IMR-90 (cell line): ENCODE measurements at regions not wholly inside any gene's neighbourhood (a gene's known extent, or its start where the extent isn't known, plus 50 kb on each side); places are given as distances from the start of the nearest gene placed in this dataset.

Experiments used
- ATAC-seq: fragments of 200-7000 bp; cut with Tn5 transposase; 2 replicates; pipeline ENCODE4 v1.9.1; 2020; ENCODE audit warnings: low read depth, mild to moderate bottlenecking, moderate library complexity
- BruUV-seq: library from RNA; stranded (reverse); fragments of 400-500 nt; replicated peaks from 2 replicates; lab custom pipeline; 2021; lab: Mats Ljungman, UMichigan
- CTCF ChIA-PET: fragments of 300-600 bp; formaldehyde crosslinking; extraction: SDS; loops from one replicate; lab custom pipeline; 2021; ENCODE audit warnings: antibody characterized with exemption; lab: Yijun Ruan, JAX
- POLR2A ChIA-PET: fragments of 300-600 bp; sonication (Branson Sonifier 250); formaldehyde crosslinking; loops from one replicate; lab custom pipeline; 2022; ENCODE audit warnings: antibody characterized with exemption; ENCODE audit not compliant: unreplicated experiment; lab: Charles Lee
- DNase-seq: peaks from one replicate; pipeline ENCODE4 v3.0.0; 2013
- H2AFZ ChIP-seq: replicated peaks from 2 replicates; pipeline ENCODE3; 2013; ENCODE audit warnings: low read length, mild to moderate bottlenecking; ENCODE audit not compliant: poor library complexity
- H2AK5ac ChIP-seq: 2 replicates; pipeline ENCODE4 v1.6.1; 2013; ENCODE audit warnings: low read depth, low read length, inconsistent platforms
- H2AK9ac ChIP-seq: replicated peaks from 2 replicates; pipeline ENCODE3; 2013; ENCODE audit warnings: mild to moderate bottlenecking, low read depth, low read length, moderate library complexity; ENCODE audit not compliant: poor library complexity
- H2BK120ac ChIP-seq: 2 replicates; pipeline ENCODE4 v1.6.1; 2013; ENCODE audit warnings: low read depth, low read length, inconsistent platforms
- H2BK15ac ChIP-seq: 3 replicates; pipeline ENCODE4 v1.6.1; 2013; ENCODE audit warnings: low read depth, low read length, inconsistent platforms
- H2BK20ac ChIP-seq: 2 replicates; pipeline ENCODE4 v1.6.1; 2013; ENCODE audit warnings: low read depth, mild to moderate bottlenecking, inconsistent platforms, low read length, moderate library complexity
- H2BK5ac ChIP-seq: 2 replicates; pipeline ENCODE4 v1.6.1; 2013; ENCODE audit warnings: mild to moderate bottlenecking, low read depth, low read length, inconsistent platforms; ENCODE audit not compliant: poor library complexity, severe bottlenecking
- H3K14ac ChIP-seq: replicated peaks from 2 replicates; pipeline ENCODE4 v1.6.1; 2013; ENCODE audit warnings: low read depth, low read length, inconsistent platforms
- H3K18ac ChIP-seq: 2 replicates; pipeline ENCODE4 v1.6.1; 2013; ENCODE audit warnings: low read depth, low read length, control low read depth
- H3K23ac ChIP-seq: 2 replicates; pipeline ENCODE4 v1.6.1; 2013; ENCODE audit warnings: low read depth, low read length, inconsistent platforms
- H3K27ac ChIP-seq: 2 replicates; pipeline ENCODE4 v1.5.1; 2013; ENCODE audit warnings: mild to moderate bottlenecking, control low read depth, low read length; ENCODE audit not compliant: insufficient read depth
- H3K27me3 ChIP-seq: 2 replicates; pipeline ENCODE4 v1.6.1; 2013; ENCODE audit warnings: low read length; ENCODE audit not compliant: control insufficient read depth, insufficient read depth
- H3K36me3 ChIP-seq: 2 replicates; pipeline ENCODE4 v1.6.1; 2013; ENCODE audit warnings: low read length, mixed read lengths; ENCODE audit not compliant: control insufficient read depth, insufficient read depth
- H3K4ac ChIP-seq: 2 replicates; pipeline ENCODE4 v1.6.1; 2013; ENCODE audit warnings: low read depth, low read length, inconsistent platforms
- H3K4me1 ChIP-seq: 2 replicates; pipeline ENCODE4 v1.6.1; 2013; ENCODE audit warnings: low read length, mixed read lengths; ENCODE audit not compliant: control insufficient read depth, insufficient read depth
- H3K4me2 ChIP-seq: 2 replicates; pipeline ENCODE4 v1.6.1; 2013; ENCODE audit warnings: low read depth, mild to moderate bottlenecking, control low read depth, low read length, moderate library complexity
- H3K4me3 ChIP-seq: 2 replicates; pipeline ENCODE4 v1.5.1; 2013; ENCODE audit warnings: low read depth, mild to moderate bottlenecking, control low read depth, low read length, moderate library complexity; ENCODE audit not compliant: insufficient read depth
- H3K56ac ChIP-seq: 2 replicates; pipeline ENCODE4 v1.6.1; 2013; ENCODE audit warnings: low read length, inconsistent platforms; ENCODE audit not compliant: insufficient read depth; ENCODE audit errors: extremely low read depth
- H3K79me1 ChIP-seq, 2 experiments: 2 replicates each; pipeline ENCODE4 v1.6.1; 2013; ENCODE audit warnings: low read length in 2 of 2, inconsistent platforms in 1 of 2, low read depth in 1 of 2
- H3K9ac ChIP-seq: 2 replicates; pipeline ENCODE4 v1.6.1; 2013; ENCODE audit warnings: low read depth, low read length, control low read depth
- H3K9me1 ChIP-seq: 2 replicates; pipeline ENCODE4 v1.6.1; 2013; ENCODE audit warnings: low read length, inconsistent platforms; ENCODE audit not compliant: insufficient read depth
- H3K9me3 ChIP-seq: 2 replicates; pipeline ENCODE4 v1.6.1; 2013; ENCODE audit warnings: low read length; ENCODE audit not compliant: control insufficient read depth, insufficient read depth
- H4K20me1 ChIP-seq: 2 replicates; pipeline ENCODE4 v1.6.1; 2013; ENCODE audit warnings: low read length, inconsistent platforms; ENCODE audit not compliant: insufficient read depth
- H4K5ac ChIP-seq: 2 replicates; pipeline ENCODE4 v1.6.1; 2013; ENCODE audit warnings: mild to moderate bottlenecking, low read depth, low read length, control low read depth
- H4K8ac ChIP-seq, 2 experiments: 2 replicates each; pipeline ENCODE4 v1.6.1; 2013; ENCODE audit warnings: low read depth in 2 of 2, low read length in 2 of 2, control low read depth in 1 of 2, inconsistent platforms in 1 of 2
- H4K91ac ChIP-seq: 2 replicates; pipeline ENCODE4 v1.6.1; 2013; ENCODE audit warnings: low read depth, low read length, inconsistent platforms; ENCODE audit not compliant: insufficient read depth
- CHD1 ChIP-seq: IDR thresholded peaks from 2 replicates; pipeline ENCODE4 v1.6.1; 2012; ENCODE audit warnings: low read depth, low read length, improper control_type of control experiment
- FOS ChIP-seq: fragments of 150-350 bp; IDR thresholded peaks from 2 replicates; pipeline ENCODE4 v1.6.1; 2016; ENCODE audit warnings: low read depth, low read length
- MAFK ChIP-seq: IDR thresholded peaks from 2 replicates; pipeline ENCODE4 v1.6.1; 2012; ENCODE audit warnings: low read depth, low read length, improper control_type of control experiment
- MAZ ChIP-seq: IDR thresholded peaks from 2 replicates; pipeline ENCODE4 v1.6.1; 2012; ENCODE audit warnings: low read depth, mild to moderate bottlenecking, low read length, improper control_type of control experiment, moderate library complexity, borderline replicate concordance
- MXI1 ChIP-seq: IDR thresholded peaks from 2 replicates; pipeline ENCODE4 v1.6.1; 2012; ENCODE audit warnings: low read depth, mild to moderate bottlenecking, low read length, moderate library complexity, borderline replicate concordance
- NFE2L2 ChIP-seq: fragments of 150-350 bp; IDR thresholded peaks from 2 replicates; pipeline ENCODE4 v1.6.1; 2016; ENCODE audit warnings: low read depth, mild to moderate bottlenecking, low read length
- POLR2A ChIP-seq: IDR thresholded peaks from 2 replicates; pipeline ENCODE4 v1.6.1; 2012; ENCODE audit warnings: mild to moderate bottlenecking, low read depth, low read length
- RAD21 ChIP-seq: IDR thresholded peaks from 2 replicates; pipeline ENCODE4 v1.6.1; 2012; ENCODE audit warnings: low read length, improper control_type of control experiment
- RCOR1 ChIP-seq: IDR thresholded peaks from 2 replicates; pipeline ENCODE4 v1.6.1; 2012; ENCODE audit warnings: mild to moderate bottlenecking, low read length, improper control_type of control experiment; ENCODE audit not compliant: insufficient replicate concordance
- RFX5 ChIP-seq: IDR thresholded peaks from 2 replicates; pipeline ENCODE4 v1.8.0; 2012; ENCODE audit warnings: low read depth, mild to moderate bottlenecking, low read length, moderate library complexity
- SMC3 ChIP-seq: fragments of 150-350 bp; IDR thresholded peaks from 2 replicates; pipeline ENCODE4 v1.6.1; 2016; ENCODE audit warnings: low read depth, mild to moderate bottlenecking, antibody characterized with exemption, low read length, moderate library complexity
- WGBS, 2 experiments: methylation state at CpG; one replicate each; pipeline versions ENCODE4 v1.1.5 to v1.1.7; 2013; ENCODE audit warnings: missing lambda C conversion rate in 2 of 2; ENCODE audit not compliant: insufficient read length in 1 of 2; ENCODE audit errors: extremely low coverage in 2 of 2; 5-methylcytosine and 5-hydroxymethylcytosine counted together
- dilution Hi-C: fragments of 300-500 bp; cut with HindIII; formaldehyde crosslinking; loops from one replicate; pipeline ENCODE4 v1.14.3; 2018; ENCODE audit warnings: low sequenced_read_pairs; ENCODE audit not compliant: unreplicated experiment
- in situ Hi-C: fragments of 300-500 bp; cut with MboI; formaldehyde crosslinking; loops from 3 replicates; pipeline ENCODE4 v1.14.3; 2019; ENCODE audit warnings: low sequenced_read_pairs, inconsistent platforms, mixed read lengths
- intact Hi-C: fragments of 100-400 bp; cut with micrococcal nuclease; formaldehyde crosslinking; loops from 2 replicates; pipeline ENCODE4 v1.10.0; 2022
- TF ChIP-seq, protein P1 (sequence below): fragments of 150-350 bp; IDR thresholded peaks from 2 replicates; pipeline ENCODE4 v1.6.1; 2016; ENCODE audit warnings: low read depth, mild to moderate bottlenecking, low read length, moderate library complexity, borderline replicate concordance
- TF ChIP-seq, protein P2 (sequence below): fragments of 150-350 bp; IDR thresholded peaks from 2 replicates; pipeline ENCODE4 v1.6.1; 2017; ENCODE audit warnings: mild to moderate bottlenecking, antibody characterized with exemption, low read length, low read depth
- TF ChIP-seq, protein P3 (sequence below): conservative IDR thresholded peaks from 2 replicates; pipeline ENCODE4 v1.5.1; 2012; ENCODE audit warnings: mild to moderate bottlenecking, low read depth, low read length, improper control_type of control experiment

DNA sequence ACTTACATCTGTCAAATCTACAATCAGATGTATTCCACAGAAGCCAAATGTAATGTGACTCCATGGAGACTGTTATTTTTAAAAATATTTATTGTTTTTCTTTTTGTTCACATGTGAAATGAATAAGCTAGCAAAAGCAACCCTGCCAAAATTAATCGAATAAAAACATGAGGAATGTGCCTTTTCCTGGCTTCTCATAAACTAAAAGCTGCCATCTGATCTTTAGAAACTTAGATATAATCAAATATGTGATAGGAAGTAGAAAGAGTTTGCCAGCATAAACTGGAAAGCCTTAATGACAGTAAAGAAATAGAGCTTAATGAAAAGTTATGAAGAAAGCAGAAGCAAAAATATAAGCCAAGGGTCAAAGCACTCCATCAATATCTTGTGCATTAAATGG, 1724.7 kb upstream of the WWC1 start:
- Histone ChIP-seq H3K9me1 (no peaks in the 10 kb centered on the region), H3K4ac (no peak overlapping the region), H2AFZ (no peak overlapping the region), H2BK5ac (no peak overlapping the region), H2BK15ac (no peak overlapping the region), H3K36me3 (no peaks in the 10 kb centered on the region), H3K18ac (no peak overlapping the region), H2AK9ac (no peak overlapping the region), H3K56ac (no peak overlapping the region), H3K4me2 (no peak overlapping the region), H4K5ac (no peak overlapping the region), H3K9me3 (peaks cover 7% of the 10 kb centered on the region), H2BK120ac (no peak overlapping the region), H3K79me1 (no peaks in the 10 kb centered on the region), H4K91ac (no peak overlapping the region), H3K14ac (no peak overlapping the region), H4K8ac (no peak overlapping the region), H2BK20ac (no peak overlapping the region), H4K20me1 (no peaks in the 10 kb centered on the region), H3K4me1 (no peaks in the 10 kb centered on the region), H3K27ac (no peak overlapping the region), H3K23ac (no peak overlapping the region), H2AK5ac (no peak overlapping the region), H3K4me3 (no peak overlapping the region), H3K9ac (no peak overlapping the region), H3K27me3 (no peaks in the 10 kb centered on the region)
- intact Hi-C loops (no loop called here), dilution Hi-C loops (no loop called here), in situ Hi-C loops (no loop called here)
- TF ChIP-seq MAZ (no peak), POLR2A (no peak), RFX5 (no peak), MAFK (no peak), SMC3 (no peak), RAD21 (no peak), NFE2L2 (no peak), CHD1 (no peak), RCOR1 (no peak), FOS (no peak), MXI1 (no peak)
- TF ChIP-seq, protein P1, sequence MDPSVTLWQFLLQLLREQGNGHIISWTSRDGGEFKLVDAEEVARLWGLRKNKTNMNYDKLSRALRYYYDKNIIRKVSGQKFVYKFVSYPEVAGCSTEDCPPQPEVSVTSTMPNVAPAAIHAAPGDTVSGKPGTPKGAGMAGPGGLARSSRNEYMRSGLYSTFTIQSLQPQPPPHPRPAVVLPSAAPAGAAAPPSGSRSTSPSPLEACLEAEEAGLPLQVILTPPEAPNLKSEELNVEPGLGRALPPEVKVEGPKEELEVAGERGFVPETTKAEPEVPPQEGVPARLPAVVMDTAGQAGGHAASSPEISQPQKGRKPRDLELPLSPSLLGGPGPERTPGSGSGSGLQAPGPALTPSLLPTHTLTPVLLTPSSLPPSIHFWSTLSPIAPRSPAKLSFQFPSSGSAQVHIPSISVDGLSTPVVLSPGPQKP: no peak
- TF ChIP-seq, protein P2, sequence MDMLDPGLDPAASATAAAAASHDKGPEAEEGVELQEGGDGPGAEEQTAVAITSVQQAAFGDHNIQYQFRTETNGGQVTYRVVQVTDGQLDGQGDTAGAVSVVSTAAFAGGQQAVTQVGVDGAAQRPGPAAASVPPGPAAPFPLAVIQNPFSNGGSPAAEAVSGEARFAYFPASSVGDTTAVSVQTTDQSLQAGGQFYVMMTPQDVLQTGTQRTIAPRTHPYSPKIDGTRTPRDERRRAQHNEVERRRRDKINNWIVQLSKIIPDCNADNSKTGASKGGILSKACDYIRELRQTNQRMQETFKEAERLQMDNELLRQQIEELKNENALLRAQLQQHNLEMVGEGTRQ: no peak
- TF ChIP-seq, protein P3, sequence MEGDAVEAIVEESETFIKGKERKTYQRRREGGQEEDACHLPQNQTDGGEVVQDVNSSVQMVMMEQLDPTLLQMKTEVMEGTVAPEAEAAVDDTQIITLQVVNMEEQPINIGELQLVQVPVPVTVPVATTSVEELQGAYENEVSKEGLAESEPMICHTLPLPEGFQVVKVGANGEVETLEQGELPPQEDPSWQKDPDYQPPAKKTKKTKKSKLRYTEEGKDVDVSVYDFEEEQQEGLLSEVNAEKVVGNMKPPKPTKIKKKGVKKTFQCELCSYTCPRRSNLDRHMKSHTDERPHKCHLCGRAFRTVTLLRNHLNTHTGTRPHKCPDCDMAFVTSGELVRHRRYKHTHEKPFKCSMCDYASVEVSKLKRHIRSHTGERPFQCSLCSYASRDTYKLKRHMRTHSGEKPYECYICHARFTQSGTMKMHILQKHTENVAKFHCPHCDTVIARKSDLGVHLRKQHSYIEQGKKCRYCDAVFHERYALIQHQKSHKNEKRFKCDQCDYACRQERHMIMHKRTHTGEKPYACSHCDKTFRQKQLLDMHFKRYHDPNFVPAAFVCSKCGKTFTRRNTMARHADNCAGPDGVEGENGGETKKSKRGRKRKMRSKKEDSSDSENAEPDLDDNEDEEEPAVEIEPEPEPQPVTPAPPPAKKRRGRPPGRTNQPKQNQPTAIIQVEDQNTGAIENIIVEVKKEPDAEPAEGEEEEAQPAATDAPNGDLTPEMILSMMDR: no peak
- ATAC-seq: no peak
- CTCF ChIA-PET: no interaction called here
- BruUV-seq: no TSS peak
- POLR2A ChIA-PET: no interaction called here
- no peak for DNase-seq
- WGBS, 2 experiments: no CpG with 5 or more reads among the region's 1 CpG
